GM13977 (cell line): ENCODE measurements at regions not wholly inside any gene's neighbourhood (a gene's known extent, or its start where the extent isn't known, plus 50 kb on each side); places are given as distances from the start of the nearest gene placed in this dataset.

ENCODE experiments used
- DNase-seq: peaks from one replicate; pipeline ENCODE4 v3.0.0; 2012; ENCODE audit warnings: low spot score
- in situ Hi-C: fragments of 300-500 bp; cut with MboI; formaldehyde crosslinking; loops from one replicate; pipeline ENCODE4 v1.12.0; 2022; ENCODE audit warnings: low sequenced_read_pairs, low pct_unique_long_range_greater_than_20kb, mixed read lengths, inconsistent platforms; ENCODE audit not compliant: unreplicated experiment
- TF ChIP-seq, protein P1 (sequence below): IDR thresholded peaks from 2 replicates; pipeline ENCODE4 v1.5.1; 2012; ENCODE audit warnings: mild to moderate bottlenecking, control low read depth; ENCODE audit not compliant: insufficient read depth; ENCODE audit errors: extremely low read depth, missing control alignments

GRCh38 chr9:78566948-78567675, 270.2 kb downstream of the PSAT1 start:
- no peak for DNase-seq
- in situ Hi-C loops: no loop called here

DNA sequence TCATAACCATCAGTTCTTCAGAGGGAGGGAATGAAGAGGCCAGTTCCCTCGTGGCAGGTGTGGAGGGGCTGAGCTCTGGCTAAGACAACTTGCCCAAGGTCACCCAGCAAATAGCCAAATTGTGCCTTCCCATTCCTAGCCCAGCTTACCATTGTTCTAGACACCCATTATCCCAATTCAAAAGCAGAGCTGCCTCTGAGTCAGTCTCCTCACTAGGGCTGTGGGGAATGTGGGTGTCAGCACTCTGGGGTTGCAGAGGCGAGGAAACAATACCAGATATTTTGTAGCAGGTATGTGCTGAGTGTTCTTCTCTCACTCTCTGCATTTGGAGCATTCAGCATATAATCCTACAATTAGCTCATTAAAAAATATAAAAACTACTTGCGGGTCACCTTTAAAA, 270.8 kb downstream of the PSAT1 start:
- TF ChIP-seq, protein P1, sequence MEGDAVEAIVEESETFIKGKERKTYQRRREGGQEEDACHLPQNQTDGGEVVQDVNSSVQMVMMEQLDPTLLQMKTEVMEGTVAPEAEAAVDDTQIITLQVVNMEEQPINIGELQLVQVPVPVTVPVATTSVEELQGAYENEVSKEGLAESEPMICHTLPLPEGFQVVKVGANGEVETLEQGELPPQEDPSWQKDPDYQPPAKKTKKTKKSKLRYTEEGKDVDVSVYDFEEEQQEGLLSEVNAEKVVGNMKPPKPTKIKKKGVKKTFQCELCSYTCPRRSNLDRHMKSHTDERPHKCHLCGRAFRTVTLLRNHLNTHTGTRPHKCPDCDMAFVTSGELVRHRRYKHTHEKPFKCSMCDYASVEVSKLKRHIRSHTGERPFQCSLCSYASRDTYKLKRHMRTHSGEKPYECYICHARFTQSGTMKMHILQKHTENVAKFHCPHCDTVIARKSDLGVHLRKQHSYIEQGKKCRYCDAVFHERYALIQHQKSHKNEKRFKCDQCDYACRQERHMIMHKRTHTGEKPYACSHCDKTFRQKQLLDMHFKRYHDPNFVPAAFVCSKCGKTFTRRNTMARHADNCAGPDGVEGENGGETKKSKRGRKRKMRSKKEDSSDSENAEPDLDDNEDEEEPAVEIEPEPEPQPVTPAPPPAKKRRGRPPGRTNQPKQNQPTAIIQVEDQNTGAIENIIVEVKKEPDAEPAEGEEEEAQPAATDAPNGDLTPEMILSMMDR: no peak
- in situ Hi-C loops: no loop called here
- DNase-seq: no peak

More at GRCh38 chr9:78566948-78567675, 270.2 kb downstream of the PSAT1 start:
- TF ChIP-seq, protein P1: no peak

GRCh38 chr9:78568774-78569173, 271.8 kb downstream of the PSAT1 start:
- in situ Hi-C loops: no loop called here
- no peak for DNase-seq
- TF ChIP-seq, protein P1: no peak

DNA sequence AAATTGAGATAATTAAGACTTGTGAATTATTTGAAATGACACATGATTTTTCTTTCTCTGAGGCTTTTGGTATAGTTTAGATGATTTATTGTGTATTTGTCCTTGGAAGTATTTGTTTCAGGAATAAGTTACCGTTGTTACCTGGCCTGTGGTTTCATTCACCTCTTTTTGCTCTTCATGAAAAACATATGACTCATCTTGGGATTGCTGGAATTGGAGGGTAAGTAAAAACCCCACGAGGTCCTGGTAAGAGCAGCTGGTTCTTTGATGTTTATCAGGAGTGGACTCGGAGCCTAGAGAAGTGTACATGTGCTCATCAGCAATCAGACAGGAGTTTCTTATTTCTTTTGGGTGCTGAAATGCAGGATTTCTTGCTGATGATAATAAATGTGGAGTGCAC, 275.3 kb downstream of the PSAT1 start:
- TF ChIP-seq, protein P1: no peak
- in situ Hi-C loops: no loop called here
- no peak for DNase-seq

DNA sequence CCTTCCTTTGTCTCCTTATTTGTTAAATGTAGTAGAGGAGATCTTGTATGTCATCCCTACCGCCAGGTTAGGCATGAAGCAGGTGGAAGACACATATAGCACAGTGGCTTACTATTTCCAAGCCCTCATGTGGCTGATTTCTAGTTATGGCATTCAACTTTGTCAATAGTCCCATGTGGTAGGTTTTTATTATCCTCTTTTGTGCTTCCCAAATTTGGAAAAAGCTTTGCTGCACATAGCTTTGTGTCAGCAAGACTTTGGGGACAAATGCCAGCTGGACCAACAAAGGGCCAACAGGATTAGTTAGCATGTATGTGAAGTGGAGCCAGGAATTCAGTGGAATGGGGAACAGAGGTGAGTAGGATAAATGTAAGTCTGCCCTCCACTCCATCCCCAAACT, 276.3 kb downstream of the PSAT1 start:
- TF ChIP-seq, protein P1: no peak
- DNase-seq: no peak
- in situ Hi-C loops: no loop called here

- in situ Hi-C loops: no loop called here
- no peak for DNase-seq
- TF ChIP-seq, protein P1: no peak
Observed at GRCh38 chr9:78573669-78574068, 276.7 kb downstream of the PSAT1 start.
